ENCODE measurements at regions not wholly inside any gene's neighbourhood (a gene's known extent, or its start where the extent isn't known, plus 50 kb on each side); places are given as distances from the start of the nearest gene placed in this dataset.

GRCh38 chr11:119943298-119943655 lies 194.6 kb downstream of the TRIM29 start:
- TF ChIP-seq CTCF (IDR thresholded peaks at IDR 0.05) (no peak), POLR2A (IDR thresholded peaks at IDR 0.05) (no peak)

All from prostate gland (tissue), 2 donors.